IMR-90 (cell line): ENCODE measurements at regions not wholly inside any gene's neighbourhood (a gene's known extent, or its start where the extent isn't known, plus 50 kb on each side); places are given as distances from the start of the nearest gene placed in this dataset.

Experiments used
- POLR2A ChIP-seq: IDR thresholded peaks from 2 replicates; pipeline ENCODE4 v1.6.1; 2012; ENCODE audit warnings: mild to moderate bottlenecking, low read depth, low read length
- RFX5 ChIP-seq: IDR thresholded peaks from 2 replicates; pipeline ENCODE4 v1.8.0; 2012; ENCODE audit warnings: low read depth, mild to moderate bottlenecking, low read length, moderate library complexity

DNA sequence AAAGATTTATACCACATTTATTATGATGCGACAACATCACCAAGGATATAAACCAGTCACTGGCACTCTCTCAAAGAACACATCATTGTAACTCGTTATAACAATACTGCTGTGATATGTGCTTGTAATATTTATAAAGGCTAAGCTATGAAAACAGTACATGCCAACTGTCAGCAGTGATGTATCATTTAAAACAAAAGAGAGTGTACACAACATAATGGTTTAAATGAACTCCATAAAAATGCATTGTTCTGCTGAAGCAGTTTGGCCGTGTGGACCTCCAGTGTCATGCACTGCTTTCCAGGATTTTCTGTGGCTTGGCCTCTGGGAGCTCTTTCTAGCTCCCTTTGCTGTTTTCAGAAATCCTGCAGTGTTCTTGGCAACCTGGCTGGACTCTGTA, 215.6 kb downstream of the MTX2 start:
- TF ChIP-seq POLR2A = no peak
- no peak for TF ChIP-seq RFX5
